GDM1 (cell line): ENCODE measurements at regions not wholly inside any gene's neighbourhood (a gene's known extent, or its start where the extent isn't known, plus 50 kb on each side); places are given as distances from the start of the nearest gene placed in this dataset.

ENCODE experiments used
- DNase-seq: peaks from one replicate; lab custom pipeline; 2025; lab: John Stamatoyannopoulos, UW

DNA sequence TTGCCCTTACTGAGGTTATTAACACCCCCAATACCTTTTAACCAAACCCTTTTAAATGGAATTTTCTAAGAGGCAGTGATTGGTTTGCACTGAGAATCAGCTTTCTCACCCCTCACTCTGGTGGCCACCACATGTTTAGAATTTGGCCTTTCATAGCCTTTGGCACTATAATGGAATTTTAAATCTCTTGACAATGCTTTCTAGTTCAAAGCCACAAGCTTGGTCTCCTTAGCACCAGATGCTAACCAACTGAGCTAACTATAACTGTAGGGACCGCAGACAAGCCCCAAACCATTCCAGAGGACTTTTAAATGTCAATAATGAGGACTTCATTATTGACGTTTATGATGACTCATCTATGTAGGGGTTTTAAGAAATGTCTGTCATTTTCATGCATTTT, 238.7 kb upstream of the SNX7 start:
- DNase-seq, result no peak

DNA sequence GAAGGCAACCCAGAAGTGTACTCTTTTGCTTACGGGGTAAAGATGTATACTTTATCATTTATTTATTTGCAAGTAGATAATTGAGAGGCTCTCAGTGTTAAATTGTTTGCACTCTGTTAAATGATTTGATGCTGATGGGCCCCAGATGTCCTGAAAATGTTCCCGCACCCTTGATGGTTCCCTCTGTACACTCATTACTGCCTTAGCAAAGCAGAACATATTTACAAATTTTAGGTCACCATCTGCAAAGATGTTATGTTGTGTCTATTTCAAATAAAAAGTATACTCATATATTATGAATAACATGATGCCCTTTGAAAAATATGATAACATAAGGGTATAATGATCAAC, 240.5 kb upstream of the SNX7 start:
- no peak for DNase-seq

DNA sequence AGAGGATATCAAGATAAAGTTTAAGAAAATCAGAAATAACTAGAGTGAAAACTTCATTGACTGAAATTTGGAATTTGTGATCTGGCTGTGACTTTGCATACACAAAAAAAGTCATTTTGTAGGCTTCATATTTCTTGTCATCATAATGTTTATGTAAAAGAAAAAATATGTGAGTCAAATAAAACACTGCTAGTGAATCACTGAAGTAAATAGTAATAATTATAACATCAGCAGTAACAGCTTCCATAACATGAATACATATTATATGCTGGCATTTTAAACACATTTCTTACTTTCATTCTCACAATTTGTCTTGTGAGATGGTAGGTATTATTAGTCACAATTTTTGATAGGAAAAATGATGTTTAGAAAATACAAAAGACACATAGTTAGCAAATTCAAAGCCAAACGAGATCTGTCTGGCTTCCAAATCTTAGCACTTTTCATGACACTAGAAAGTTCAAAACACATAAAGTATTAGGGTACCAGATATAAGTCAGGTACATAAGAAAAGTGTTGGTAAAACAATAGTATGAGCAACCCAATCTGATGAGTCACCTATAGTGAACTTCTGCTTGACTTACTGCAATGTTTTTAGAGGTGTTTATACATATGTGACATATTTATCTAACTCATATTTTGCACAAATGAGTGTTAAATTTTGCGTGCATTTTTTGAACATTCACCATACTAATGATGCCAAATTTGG, 241.0 kb upstream of the SNX7 start:
- no peak for DNase-seq

DNA sequence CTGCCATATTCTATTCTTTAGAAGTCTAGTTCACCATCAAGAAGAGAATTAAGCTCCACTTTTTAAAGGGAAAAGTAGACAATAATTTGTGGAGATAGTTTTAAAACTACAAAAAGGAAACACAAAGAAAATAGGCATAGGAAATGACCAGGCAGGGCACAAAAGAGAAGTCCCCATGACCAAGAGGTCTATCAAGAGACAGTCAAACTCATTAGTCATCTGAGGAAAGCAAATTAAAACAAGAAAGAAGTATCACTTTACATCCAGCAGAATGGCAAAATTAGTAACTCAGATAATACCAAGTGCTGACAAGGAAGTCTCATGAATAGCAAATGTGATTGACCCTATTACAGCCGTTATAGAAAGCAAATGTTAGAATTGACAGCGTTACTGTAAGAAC, 243.7 kb upstream of the SNX7 start:
- no peak for DNase-seq

DNA sequence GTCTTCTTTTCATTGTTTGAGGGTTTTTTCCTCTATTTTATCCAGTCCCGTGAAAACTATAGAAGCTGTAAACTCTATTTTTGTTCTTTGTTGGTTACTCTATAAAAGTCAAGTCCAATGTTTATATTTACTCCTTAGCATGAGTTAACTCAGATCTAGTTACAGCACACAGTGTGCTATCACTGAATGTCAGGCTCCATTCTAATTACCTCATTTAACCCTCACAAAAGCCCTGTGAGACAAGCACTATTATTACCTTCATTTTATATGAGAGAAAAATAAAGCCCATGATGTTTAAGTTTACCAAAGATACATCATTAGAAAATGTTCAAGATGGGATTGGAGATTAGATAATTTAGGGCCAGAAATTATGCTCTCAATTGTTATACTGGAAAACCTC, 251.4 kb upstream of the SNX7 start:
- DNase-seq, result no peak

DNA sequence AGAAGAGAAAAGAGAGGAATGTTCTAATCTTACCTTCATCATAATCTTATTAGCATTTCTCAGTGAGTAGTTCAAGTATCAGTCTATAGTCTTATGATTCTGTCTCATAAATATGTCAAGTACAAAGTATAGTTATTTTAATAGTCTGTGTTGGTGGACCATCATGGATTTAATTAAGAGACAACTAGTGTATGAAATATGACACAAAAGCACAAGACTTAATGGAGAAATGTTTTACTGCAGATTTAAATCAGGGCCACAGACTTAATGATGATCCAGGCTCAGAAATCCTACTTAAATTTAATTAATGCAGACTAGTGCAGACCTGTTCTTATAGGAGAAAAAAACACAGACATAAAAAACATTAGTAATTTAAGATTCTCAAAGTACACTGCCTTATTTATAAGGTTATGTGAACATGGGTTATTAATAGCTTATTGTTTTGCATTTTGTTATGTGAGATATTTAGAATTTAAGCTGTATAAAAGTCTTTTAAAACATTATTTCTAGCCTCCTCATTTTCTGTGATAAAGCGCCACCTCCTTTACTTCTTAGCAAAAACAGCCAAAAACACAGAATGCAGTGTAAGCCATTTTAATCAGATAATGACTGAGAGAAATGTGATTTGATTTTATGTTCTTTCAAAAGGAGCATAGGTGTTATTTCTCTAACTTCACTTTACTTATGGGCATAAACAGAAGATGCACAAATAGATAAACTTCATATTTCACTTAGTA, 255.0 kb upstream of the SNX7 start:
- DNase-seq, result no peak

DNA sequence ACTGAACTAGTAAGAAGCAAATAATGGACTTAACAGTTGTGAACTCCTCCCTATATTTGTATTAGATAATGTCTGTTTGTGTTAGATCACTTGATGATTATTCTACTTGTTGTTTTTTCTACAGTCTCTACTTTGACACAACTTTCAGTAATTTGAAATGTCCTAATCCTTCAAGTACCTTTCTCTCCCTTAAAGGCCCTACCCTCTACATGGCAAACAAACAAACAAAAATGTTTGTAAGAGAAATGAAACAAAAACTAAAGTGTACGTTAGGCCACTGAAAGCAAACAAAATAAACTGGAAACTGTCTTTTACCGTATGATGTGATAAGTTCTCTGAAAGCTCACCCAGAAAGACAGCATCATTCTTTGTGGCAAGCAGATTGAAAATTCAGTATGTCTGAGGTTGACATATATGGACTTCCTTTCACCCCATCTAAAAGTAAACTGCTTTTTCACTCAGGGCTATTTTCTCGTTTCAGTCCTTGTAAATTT, 255.9 kb upstream of the SNX7 start:
- no peak for DNase-seq

DNA sequence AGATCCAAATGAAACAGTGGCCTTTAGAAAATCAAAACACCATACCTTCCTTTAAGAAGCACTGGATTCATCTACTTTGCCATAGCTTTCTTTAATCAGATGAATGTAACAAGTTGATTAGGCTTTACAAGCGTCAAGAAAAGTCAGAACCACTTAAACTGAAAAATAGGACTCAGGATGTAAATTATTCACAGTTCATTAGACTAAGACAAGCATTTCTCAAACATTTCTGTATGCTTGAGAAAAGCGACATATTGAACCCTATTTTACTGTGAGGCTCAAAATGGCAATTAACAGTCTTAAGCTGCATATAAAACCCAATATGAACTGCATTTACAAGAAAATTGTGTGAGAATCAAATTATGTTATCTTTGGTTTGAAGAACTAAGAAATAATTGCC, 256.7 kb upstream of the SNX7 start:
- no peak for DNase-seq

DNA sequence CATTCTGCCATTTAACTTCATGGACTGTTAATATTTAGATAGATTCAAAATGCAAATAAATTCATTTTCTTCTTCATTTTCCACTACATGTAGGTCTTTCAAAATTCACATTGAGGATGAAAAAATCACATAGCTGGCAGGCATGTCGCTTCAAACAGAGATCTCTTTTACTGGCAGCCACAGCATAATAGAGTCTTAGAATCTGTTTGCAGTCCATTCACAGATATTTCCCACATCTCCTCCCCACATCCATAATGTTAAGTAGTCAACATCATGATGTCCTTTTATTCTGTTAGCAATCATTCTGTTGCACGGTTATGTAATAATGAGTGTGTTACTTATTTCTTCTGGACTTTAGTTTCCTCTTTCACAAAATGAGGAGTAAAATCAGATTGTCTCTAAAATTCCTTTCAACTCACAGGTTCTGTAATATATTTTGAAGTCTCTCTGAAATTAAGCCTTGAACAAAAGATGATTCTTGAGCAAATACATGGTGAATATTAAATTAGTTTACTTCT, 257.5 kb upstream of the SNX7 start:
- DNase-seq, result no peak

DNA sequence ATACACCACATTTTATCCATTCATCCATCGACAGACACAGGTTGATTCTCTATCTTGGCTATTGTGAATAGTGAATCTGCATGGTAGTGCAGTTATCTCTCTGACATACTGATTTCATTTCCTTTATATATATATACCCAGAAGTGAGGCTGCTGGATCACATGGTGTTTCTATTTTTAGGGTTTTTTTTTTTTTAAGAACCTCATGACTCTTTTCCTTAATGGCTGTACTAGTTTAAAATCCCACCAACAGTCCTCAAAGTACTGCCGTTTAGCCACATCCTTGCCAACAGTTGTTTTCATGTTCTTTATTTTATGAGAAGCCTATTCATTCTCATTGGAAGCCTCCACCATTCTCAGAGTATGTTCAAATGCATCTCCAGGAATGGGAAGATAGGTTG, 258.7 kb upstream of the SNX7 start:
- DNase-seq, result no peak

DNA sequence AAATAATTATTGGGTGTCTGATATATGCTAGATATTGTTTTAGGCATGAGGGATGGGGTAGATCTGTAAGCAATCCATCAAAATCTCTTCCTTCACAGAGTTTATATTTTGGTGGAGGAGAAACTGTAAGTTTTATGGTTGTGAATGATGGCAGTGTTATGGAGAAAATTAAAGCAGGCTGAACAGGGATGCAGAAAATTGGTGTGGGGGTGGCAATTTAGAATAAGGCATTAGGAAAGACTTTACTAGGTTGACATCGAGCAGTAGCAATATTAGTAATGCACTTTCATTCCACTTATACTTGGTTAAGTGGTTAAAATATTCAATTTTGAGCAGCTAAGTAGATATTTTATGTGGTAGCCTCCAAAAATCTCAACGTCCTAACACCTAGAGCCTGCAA, 261.1 kb upstream of the SNX7 start:
- no peak for DNase-seq

DNA sequence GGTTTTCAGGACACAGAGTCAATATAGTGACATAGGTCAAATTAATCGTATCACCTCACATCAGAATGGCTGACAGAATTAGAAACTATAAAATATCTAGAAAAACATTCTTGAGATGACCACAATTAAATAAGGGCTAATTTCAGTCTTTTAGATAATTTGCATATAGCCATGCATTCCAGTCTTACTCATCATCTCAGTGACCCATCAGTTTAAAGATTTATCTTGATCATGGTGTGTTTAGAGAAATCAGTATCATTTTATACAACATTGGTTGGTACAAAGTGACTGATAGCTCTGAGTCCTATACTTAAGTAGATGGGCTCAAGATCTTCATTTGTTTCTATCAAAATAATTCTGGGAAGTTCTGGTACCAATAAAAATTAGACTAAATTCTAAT, 262.3 kb upstream of the SNX7 start:
- DNase-seq, result no peak

DNA sequence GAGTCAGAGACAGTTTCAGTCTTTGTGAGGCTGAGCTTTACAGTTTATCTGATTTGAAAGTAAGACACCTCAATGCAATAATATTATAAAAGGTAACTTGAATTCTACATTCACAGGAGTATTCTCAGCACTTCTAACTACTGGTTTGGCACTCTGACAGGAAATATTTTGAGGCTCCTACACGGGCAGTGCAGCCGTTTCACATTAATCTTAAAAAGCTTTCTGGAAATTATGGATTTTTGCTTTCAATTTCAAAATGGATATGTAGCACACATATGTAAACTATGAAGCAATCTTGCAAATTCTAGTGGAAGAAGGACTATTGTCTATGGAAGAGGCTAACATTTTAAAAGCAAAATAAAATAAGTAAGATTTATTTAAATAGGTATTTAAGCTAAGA, 262.9 kb upstream of the SNX7 start:
- no peak for DNase-seq

DNA sequence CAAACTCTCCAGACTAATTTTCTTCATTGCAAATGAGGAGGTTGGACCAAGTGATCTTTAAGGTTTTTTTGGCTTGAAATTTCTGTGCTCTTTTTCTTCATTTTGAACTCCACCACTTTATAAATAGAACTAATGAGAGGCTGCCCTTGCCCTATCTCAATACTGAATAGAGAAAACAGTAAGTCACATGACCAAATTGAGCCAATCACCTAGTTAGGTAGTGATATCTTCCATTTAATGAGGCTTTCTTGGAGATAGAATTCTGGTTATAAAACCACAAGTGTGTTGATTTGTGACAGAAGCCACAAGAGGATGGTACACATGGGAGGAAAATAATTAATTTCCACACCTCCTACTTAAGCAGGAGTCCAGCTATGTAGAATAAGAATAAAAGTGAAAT, 263.4 kb upstream of the SNX7 start:
- DNase-seq, result no peak

DNA sequence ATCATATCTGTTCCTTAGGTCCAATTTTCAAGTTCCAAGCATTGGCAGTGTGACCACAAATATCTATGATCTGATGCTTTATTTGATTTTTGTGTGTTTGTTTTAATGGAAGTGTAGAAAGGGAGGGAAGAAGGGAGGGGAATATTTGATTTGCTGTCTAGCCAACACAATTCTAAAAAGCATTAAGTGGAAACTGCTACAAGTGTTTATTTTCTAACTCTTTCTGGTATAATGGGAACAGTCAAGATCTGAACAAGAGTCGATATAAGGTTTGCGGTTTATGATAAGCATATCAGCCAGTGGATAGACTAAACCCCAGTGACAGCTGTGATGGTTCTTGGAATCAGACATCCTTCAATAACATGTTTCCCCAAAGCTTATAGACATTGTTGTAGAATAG, 267.8 kb upstream of the SNX7 start:
- no peak for DNase-seq

DNA sequence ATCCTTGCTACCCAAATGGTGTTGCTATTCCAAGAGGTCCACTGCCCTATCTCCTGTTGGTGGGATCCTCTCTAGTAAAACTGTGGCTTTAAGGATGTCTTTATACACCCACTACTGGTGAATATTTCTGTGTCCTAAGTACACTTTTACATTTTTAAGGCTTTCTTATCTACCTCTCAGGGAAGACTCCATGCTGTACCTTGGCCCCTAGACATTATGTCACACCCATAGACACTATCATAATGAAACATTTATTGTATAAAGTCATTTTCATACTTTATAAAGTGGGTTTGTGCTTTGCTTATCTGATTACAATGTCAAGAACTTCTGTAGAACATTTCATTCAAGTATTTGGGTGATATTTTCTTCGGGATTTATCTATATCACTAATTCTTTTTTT, 270.3 kb upstream of the SNX7 start:
- no peak for DNase-seq

DNA sequence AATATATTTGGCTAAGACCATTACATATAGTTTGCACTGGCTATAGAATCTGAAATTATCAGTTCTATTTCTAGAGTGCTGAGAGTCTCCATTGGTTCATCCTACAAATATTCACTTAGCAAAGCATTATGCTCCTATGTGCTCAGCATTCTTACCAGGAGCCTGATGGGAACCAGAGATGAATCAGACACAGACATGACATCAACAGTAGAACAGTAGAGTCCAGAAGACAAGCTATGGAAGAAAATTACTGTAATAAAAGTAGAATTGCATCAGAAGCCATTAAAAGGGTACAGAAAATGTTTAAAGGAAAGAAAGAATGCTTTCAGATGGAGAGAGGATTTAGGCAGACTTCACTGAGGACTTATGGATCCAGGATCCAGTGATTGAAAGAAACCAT, 271.7 kb upstream of the SNX7 start:
- no peak for DNase-seq

DNA sequence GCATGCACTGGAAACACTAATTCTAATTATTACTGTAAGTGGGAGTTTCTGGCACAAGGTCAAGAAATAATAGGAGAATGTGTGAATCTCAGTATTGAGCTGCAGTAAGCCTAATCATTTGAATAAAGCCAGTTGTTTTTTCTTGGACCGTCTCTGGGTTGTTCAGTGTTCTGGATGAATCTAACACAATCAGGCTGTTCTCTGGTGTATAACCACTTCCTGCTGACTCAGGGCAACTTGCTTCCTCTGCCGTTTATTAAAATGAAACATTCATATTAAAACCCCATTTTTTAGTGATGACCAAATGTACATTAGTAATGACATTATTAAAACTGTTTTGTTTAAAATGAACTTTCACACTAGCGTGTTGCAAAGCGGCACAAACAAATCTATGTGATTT, 273.1 kb upstream of the SNX7 start:
- DNase-seq, result no peak

DNA sequence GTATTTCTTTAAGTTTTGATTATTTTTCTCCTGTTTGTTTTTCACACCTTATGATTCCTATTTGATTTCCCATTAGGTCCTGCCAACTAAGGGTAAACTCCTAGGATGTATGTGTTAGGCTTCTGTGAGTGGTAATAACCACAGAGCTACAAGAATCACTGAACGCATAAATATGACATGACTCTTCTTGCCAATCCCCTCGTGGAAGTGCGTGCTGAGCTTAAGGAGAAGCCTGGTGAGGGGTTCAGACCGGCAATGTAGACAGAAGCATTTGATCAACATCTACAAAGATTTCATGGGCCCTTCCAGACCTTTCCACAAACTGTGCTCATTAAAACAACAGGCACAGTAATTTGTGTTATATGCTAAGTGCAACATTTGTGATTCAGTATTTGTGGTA, 273.8 kb upstream of the SNX7 start:
- no peak for DNase-seq

DNA sequence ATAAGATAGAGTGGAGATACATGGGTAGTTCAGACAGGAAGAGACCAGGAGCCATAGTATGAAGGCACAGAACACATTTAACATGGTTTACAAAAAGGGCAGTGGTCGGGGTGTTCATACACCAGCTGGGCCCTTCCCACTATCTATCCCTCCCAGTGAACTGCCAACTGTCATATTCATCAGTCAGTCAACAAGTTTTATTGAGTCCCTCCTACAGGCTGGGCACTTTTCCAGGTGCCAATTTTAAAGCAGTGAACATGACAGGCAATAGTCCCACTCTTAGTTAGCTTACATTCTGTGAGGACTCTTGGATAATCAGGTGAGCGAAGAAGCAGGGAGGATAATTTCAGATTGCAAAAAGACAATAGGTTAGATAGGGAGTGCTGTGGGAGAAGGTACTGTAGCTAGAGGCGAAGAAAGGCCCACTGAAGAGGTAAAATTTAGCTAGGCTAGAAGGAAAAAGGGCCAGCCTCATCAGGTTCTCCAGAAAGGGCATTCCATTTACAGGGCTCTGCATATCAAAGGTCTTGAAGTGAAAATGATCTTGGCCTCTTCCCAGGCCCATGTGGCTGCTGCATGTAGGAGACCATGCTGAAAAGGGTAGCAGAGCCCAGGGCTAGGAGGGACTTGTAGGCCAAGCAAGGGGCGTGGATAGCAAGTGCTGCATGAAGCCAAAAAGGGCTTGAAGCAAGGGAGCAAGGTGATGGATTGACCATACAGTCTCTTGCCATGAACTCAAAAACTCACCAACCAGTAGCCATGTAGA, 274.7 kb upstream of the SNX7 start:
- DNase-seq, result no peak

DNA sequence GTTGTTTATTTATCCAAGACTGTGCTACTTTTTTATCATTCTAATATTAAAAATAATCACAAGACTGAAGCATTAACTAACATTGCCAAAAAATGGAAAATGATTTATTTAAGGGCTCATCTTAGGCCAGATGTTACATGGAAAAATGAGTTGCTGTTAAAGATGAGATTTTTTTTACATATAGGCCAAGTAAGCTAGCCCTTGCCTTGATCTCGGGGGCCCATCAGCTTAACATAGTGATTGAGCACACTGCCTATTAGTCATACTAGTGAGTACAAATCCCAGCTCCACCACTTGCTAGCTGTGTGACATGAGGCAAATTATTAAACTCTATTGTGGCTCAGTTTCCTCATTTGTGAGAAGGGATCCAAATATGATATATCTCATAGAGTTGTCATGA, 275.9 kb upstream of the SNX7 start:
- no peak for DNase-seq

DNA sequence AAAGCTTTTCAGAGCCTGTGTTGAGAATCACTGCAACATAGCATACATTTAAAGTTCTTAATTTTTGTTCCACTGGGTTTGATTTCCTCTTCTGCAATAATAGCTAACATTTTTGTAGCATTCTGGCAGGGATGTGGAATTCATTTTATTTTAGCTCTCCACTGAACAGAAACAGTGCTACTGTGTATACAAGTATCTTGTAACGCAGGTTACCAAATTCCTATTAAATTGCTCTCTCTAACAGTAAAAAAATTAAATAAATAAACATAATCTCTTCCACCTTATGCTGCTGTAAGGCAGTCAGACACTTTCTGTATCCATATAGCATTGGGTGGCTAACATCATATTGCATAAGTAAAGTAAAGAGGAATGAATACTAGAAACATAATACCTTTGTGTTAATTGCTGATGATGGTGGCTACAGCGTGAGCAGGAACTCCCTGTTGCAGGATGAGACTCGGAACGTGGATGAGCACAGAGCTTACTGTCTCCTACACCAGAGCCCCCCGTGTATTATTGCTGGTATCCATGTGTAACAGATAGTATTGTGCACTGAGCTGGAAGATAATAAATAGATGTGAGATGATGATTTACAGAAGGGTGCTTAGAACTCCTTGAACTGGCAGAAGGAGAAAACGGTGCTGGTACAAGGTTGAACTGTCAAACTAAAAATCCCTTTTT, 276.9 kb upstream of the SNX7 start:
- DNase-seq, result no peak
